Stomach smooth muscle (tissue), 2 donors: ENCODE measurements at regions not wholly inside any gene's neighbourhood (a gene's known extent, or its start where the extent isn't known, plus 50 kb on each side); places are given as distances from the start of the nearest gene placed in this dataset.

ENCODE experiments used
- H3K27ac ChIP-seq: one replicate; pipeline ENCODE4 v1.7.0; 2013; ENCODE audit warnings: mild to moderate bottlenecking, low read length, inconsistent platforms
- H3K27me3 ChIP-seq, 2 donors: one replicate each; pipeline ENCODE4 v1.7.0; 2013; ENCODE audit warnings: low read length in 2 of 2; ENCODE audit not compliant: insufficient read depth in 2 of 2, control insufficient read depth in 1 of 2
- H3K36me3 ChIP-seq, 2 donors: one replicate each; pipeline ENCODE4 v1.7.0; 2013; ENCODE audit warnings: low read length in 2 of 2; ENCODE audit not compliant: control insufficient read depth in 2 of 2, insufficient read depth in 2 of 2
- H3K4me1 ChIP-seq: one replicate; pipeline ENCODE4 v1.7.0; 2013; ENCODE audit warnings: low read length; ENCODE audit not compliant: control insufficient read depth, insufficient read depth
- H3K4me3 ChIP-seq, 2 donors: one replicate each; pipeline ENCODE4 v1.7.0; 2013; ENCODE audit warnings: low read length in 2 of 2
- H3K9ac ChIP-seq, 2 donors: one replicate each; pipeline ENCODE4 v1.7.0; 2013; ENCODE audit warnings: low read length in 2 of 2, mild to moderate bottlenecking in 1 of 2
- H3K9me3 ChIP-seq, 2 donors: one replicate each; pipeline ENCODE4 v1.7.0; 2013; ENCODE audit warnings: low read length in 2 of 2; ENCODE audit not compliant: control insufficient read depth in 2 of 2
- donor health status: healthy.
- donor health status: Pancreatic carcinoma.

GRCh38 chr3:74426571-74426970 is 187.9 kb downstream of the CNTN3 start:
- H3K9me3 ChIP-seq = no peaks in the 10 kb centered on the region
- no peaks in the 10 kb centered on the region for H3K4me1 ChIP-seq
- no peak overlapping the region for H3K27ac ChIP-seq
- no peaks in the 10 kb centered on the region for H3K27me3 ChIP-seq
- no peak overlapping the region for H3K9ac ChIP-seq
- H3K36me3 ChIP-seq = no peaks in the 10 kb centered on the region
- no peak overlapping the region for H3K4me3 ChIP-seq

GRCh38 chr3:74423867-74424266 is 190.6 kb downstream of the CNTN3 start:
- H3K9ac ChIP-seq = no peak overlapping the region
- H3K4me1 ChIP-seq = no peaks in the 10 kb centered on the region
- H3K4me3 ChIP-seq = no peak overlapping the region

GRCh38 chr3:74420538-74421124 is 193.8 kb downstream of the CNTN3 start:
- no peak overlapping the region for H3K4me3 ChIP-seq
- no peaks in the 10 kb centered on the region for H3K36me3 ChIP-seq
- H3K27ac ChIP-seq = no peak overlapping the region
- H3K27me3 ChIP-seq = no peaks in the 10 kb centered on the region
- no peaks in the 10 kb centered on the region for H3K4me1 ChIP-seq
- no peaks in the 10 kb centered on the region for H3K9me3 ChIP-seq
- no peak overlapping the region for H3K9ac ChIP-seq

More at GRCh38 chr3:74423867-74424266, 190.6 kb downstream of the CNTN3 start:
- Histone ChIP-seq H3K36me3 (no peaks in the 10 kb centered on the region), H3K27ac (no peak overlapping the region), H3K27me3 (no peaks in the 10 kb centered on the region), H3K9me3 (no peaks in the 10 kb centered on the region)

- Histone ChIP-seq H3K27ac (no peak overlapping the region), H3K36me3 (no peaks in the 10 kb centered on the region), H3K9me3 (no peaks in the 10 kb centered on the region), H3K4me3 (no peak overlapping the region), H3K27me3 (no peaks in the 10 kb centered on the region), H3K4me1 (no peaks in the 10 kb centered on the region), H3K9ac (no peak overlapping the region)
Observed at GRCh38 chr3:74415731-74416130, 198.7 kb downstream of the CNTN3 start.

GRCh38 chr3:74413547-74414241 is 200.8 kb downstream of the CNTN3 start:
- H3K9me3 ChIP-seq = no peaks in the 10 kb centered on the region
- no peak overlapping the region for H3K4me3 ChIP-seq
- H3K27me3 ChIP-seq = no peaks in the 10 kb centered on the region
- H3K4me1 ChIP-seq = no peaks in the 10 kb centered on the region
- H3K9ac ChIP-seq = no peak overlapping the region
- no peaks in the 10 kb centered on the region for H3K36me3 ChIP-seq
- H3K27ac ChIP-seq = no peak overlapping the region

GRCh38 chr3:74410276-74410941 is 204.1 kb downstream of the CNTN3 start:
- Histone ChIP-seq H3K9ac (no peak overlapping the region), H3K36me3 (no peaks in the 10 kb centered on the region), H3K4me3 (no peak overlapping the region), H3K4me1 (no peaks in the 10 kb centered on the region), H3K27ac (no peak overlapping the region), H3K9me3 (no peaks in the 10 kb centered on the region), H3K27me3 (no peaks in the 10 kb centered on the region)

- no peak overlapping the region for H3K27ac ChIP-seq
- no peaks in the 10 kb centered on the region for H3K27me3 ChIP-seq
- H3K9ac ChIP-seq = no peak overlapping the region
- H3K36me3 ChIP-seq = no peaks in the 10 kb centered on the region
- no peak overlapping the region for H3K4me3 ChIP-seq
- no peaks in the 10 kb centered on the region for H3K4me1 ChIP-seq
- no peaks in the 10 kb centered on the region for H3K9me3 ChIP-seq
Observed at GRCh38 chr3:74409066-74409465, 205.4 kb downstream of the CNTN3 start.

- Histone ChIP-seq H3K9ac (no peak overlapping the region), H3K27ac (no peak overlapping the region), H3K9me3 (no peaks in the 10 kb centered on the region)
Observed at GRCh38 chr3:74403307-74403706, 211.2 kb downstream of the CNTN3 start.

GRCh38 chr3:74402821-74403220 is 211.6 kb downstream of the CNTN3 start:
- no peak overlapping the region for H3K27ac ChIP-seq
- H3K4me1 ChIP-seq = no peaks in the 10 kb centered on the region
- H3K27me3 ChIP-seq = no peaks in the 10 kb centered on the region
- H3K4me3 ChIP-seq = no peak overlapping the region
- no peaks in the 10 kb centered on the region for H3K36me3 ChIP-seq
- no peak overlapping the region for H3K9ac ChIP-seq
- no peaks in the 10 kb centered on the region for H3K9me3 ChIP-seq

More at GRCh38 chr3:74403307-74403706, 211.2 kb downstream of the CNTN3 start:
- H3K36me3 ChIP-seq = no peaks in the 10 kb centered on the region
- H3K4me3 ChIP-seq = no peak overlapping the region
- no peaks in the 10 kb centered on the region for H3K4me1 ChIP-seq
- H3K27me3 ChIP-seq = no peaks in the 10 kb centered on the region

GRCh38 chr3:74393426-74393825 is 221.0 kb downstream of the CNTN3 start:
- Histone ChIP-seq H3K9me3 (no peaks in the 10 kb centered on the region), H3K9ac (no peak overlapping the region), H3K4me1 (no peaks in the 10 kb centered on the region), H3K27ac (no peak overlapping the region), H3K4me3 (no peak overlapping the region), H3K27me3 (no peaks in the 10 kb centered on the region), H3K36me3 (no peaks in the 10 kb centered on the region)
